GM23338 (cell line): ENCODE measurements at regions not wholly inside any gene's neighbourhood (a gene's known extent, or its start where the extent isn't known, plus 50 kb on each side); places are given as distances from the start of the nearest gene placed in this dataset.

Experiments used
- ATAC-seq: fragments of 200-7000 bp; cut with Tn5 transposase; 3 replicates; pipeline ENCODE4 v1.9.1; 2020
- DNase-seq: peaks from one replicate; pipeline ENCODE4 v3.0.0-alpha.2; 2015; ENCODE audit warnings: low spot score
- H2AFZ ChIP-seq: fragments of 200-600 bp; sonication (generic); 2 replicates; pipeline ENCODE4 v1.8.0; 2016; ENCODE audit warnings: antibody characterized with exemption, mild to moderate bottlenecking, moderate library complexity
- H3F3A ChIP-seq: fragments of 200-600 bp; sonication (generic); replicated peaks from 2 replicates; pipeline ENCODE4 v1.8.0; 2017; ENCODE audit warnings: antibody characterized with exemption, mixed run types, low read depth
- H3K27ac ChIP-seq: fragments of 200-600 bp; sonication (generic); 2 replicates; pipeline ENCODE4 v1.6.1; 2016; ENCODE audit warnings: low read depth
- H3K27me3 ChIP-seq: fragments of 200-600 bp; sonication (generic); 2 replicates; pipeline ENCODE4 v1.8.0; 2016; ENCODE audit warnings: mild to moderate bottlenecking, mixed run types, moderate library complexity; ENCODE audit not compliant: insufficient read depth
- H3K36me3 ChIP-seq: fragments of 200-600 bp; sonication (generic); 2 replicates; pipeline ENCODE4 v1.8.0; 2016; ENCODE audit warnings: mild to moderate bottlenecking; ENCODE audit not compliant: insufficient read depth
- H3K4me1 ChIP-seq: fragments of 200-600 bp; sonication (generic); 2 replicates; pipeline ENCODE4 v1.8.0; 2016; ENCODE audit warnings: mild to moderate bottlenecking, moderate library complexity; ENCODE audit not compliant: insufficient read depth
- H3K4me2 ChIP-seq: fragments of 200-600 bp; sonication (generic); 2 replicates; pipeline ENCODE4 v1.7.1; 2017; ENCODE audit warnings: mixed run types
- H3K4me3 ChIP-seq: fragments of 200-600 bp; sonication (generic); 2 replicates; pipeline ENCODE4 v1.6.1; 2016; ENCODE audit warnings: mixed run types
- H3K79me2 ChIP-seq: fragments of 200-600 bp; sonication (generic); replicated peaks from 2 replicates; pipeline ENCODE4 v1.8.0; 2017; ENCODE audit warnings: mild to moderate bottlenecking; ENCODE audit not compliant: insufficient read depth
- H3K9me2 ChIP-seq: fragments of 200-600 bp; sonication (generic); 2 replicates; pipeline ENCODE4 v1.8.0; 2017; ENCODE audit not compliant: insufficient read depth
- H4K20me1 ChIP-seq: fragments of 200-600 bp; sonication (generic); replicated peaks from 2 replicates; pipeline ENCODE4 v1.8.0; 2017; ENCODE audit warnings: mild to moderate bottlenecking; ENCODE audit not compliant: insufficient read depth
- H3K27ac Mint-ChIP-seq: 2 replicates; pipeline ENCODE4 v1.8.0; 2020; ENCODE audit warnings: inconsistent platforms, mild to moderate bottlenecking, moderate library complexity, mixed read lengths
- H3K27me3 Mint-ChIP-seq: 3 replicates; pipeline ENCODE4 v1.8.0; 2022; ENCODE audit warnings: low read depth, mild to moderate bottlenecking, moderate library complexity, mixed read lengths, inconsistent platforms; ENCODE audit not compliant: insufficient read depth, poor library complexity
- H3K36me3 Mint-ChIP-seq: 3 replicates; pipeline ENCODE4 v1.8.0; 2021; ENCODE audit warnings: low read depth, mild to moderate bottlenecking, inconsistent platforms, moderate library complexity, mixed read lengths
- H3K4me1 Mint-ChIP-seq: 3 replicates; pipeline ENCODE4 v1.8.0; 2020; ENCODE audit warnings: mild to moderate bottlenecking, inconsistent platforms, mixed read lengths
- H3K4me3 Mint-ChIP-seq: 3 replicates; pipeline ENCODE4 v1.8.0; 2021; ENCODE audit warnings: moderate library complexity, mild to moderate bottlenecking, inconsistent platforms, mixed read lengths
- H3K9me3 Mint-ChIP-seq: 3 replicates; pipeline ENCODE4 v1.8.0; 2020; ENCODE audit warnings: moderate library complexity, mild to moderate bottlenecking, inconsistent platforms, mixed read lengths
- CREB1 ChIP-seq: fragments of 250-450 bp; sonication (Bioruptor Pico); IDR thresholded peaks from 2 replicates; pipeline ENCODE4 v1.5.0; 2020; ENCODE audit warnings: low read depth, mild to moderate bottlenecking, moderate library complexity
- CTCF ChIP-seq, 2 experiments: fragments of 200-600 bp in 1 of 2; sonication (generic) in 1 of 2; conservative IDR thresholded peaks; 2 replicates each; pipeline versions ENCODE4 v1.5.1 to v1.6.1; 2016 to 2017; ENCODE audit warnings: antibody characterized with exemption in 2 of 2, low read depth in 2 of 2, mild to moderate bottlenecking in 2 of 2, moderate library complexity in 1 of 2
- EZH2 ChIP-seq: fragments of 200-600 bp; sonication (generic); IDR thresholded peaks from one replicate; pipeline ENCODE4 v1.8.0; 2017; ENCODE audit warnings: antibody characterized with exemption, mild to moderate bottlenecking, low read depth; ENCODE audit not compliant: unreplicated experiment
- EZH2phosphoT487 ChIP-seq: fragments of 200-600 bp; sonication (generic); IDR thresholded peaks from one replicate; pipeline ENCODE4 v1.8.1; 2018; ENCODE audit warnings: antibody characterized with exemption; ENCODE audit not compliant: unreplicated experiment
- JUNB ChIP-seq: IDR thresholded peaks from one replicate; pipeline ENCODE4 v1.6.1; 2016; ENCODE audit warnings: antibody characterized with exemption; ENCODE audit not compliant: unreplicated experiment
- POLR2AphosphoS5 ChIP-seq: IDR thresholded peaks from 2 replicates; pipeline ENCODE4 v1.6.1; 2016; ENCODE audit warnings: antibody characterized with exemption, low read depth
- ZNF114 ChIP-seq: fragments of 250-450 bp; sonication (Bioruptor Pico); IDR thresholded peaks from 2 replicates; pipeline ENCODE4 v1.5.0; 2020; ENCODE audit warnings: mild to moderate bottlenecking, moderate library complexity
- ZNF462 ChIP-seq: fragments of 250-450 bp; sonication (Bioruptor Pico); IDR thresholded peaks from 2 replicates; pipeline ENCODE4 v1.5.0; 2020; ENCODE audit warnings: mild to moderate bottlenecking, moderate library complexity

- no peak for TF ChIP-seq CTCF (conservative IDR thresholded peaks at IDR 0.05; ENCODE audit: low read depth in 2 of 2)
Measured at GRCh38 chr5:77853353-77853907, 77.3 kb upstream of the TBCA start (continued).

- H2AFZ ChIP-seq, result no peak overlapping the region
- H3K4me2 ChIP-seq, result peak overlapping the region; percentile 77
- peaks cover 4% of the 10 kb centered on the region; the same call in 1 of the 3 replicates for H3K9me3 Mint-ChIP-seq
- peaks cover 10% of the 10 kb centered on the region for H3K4me1 ChIP-seq
- H3K36me3 ChIP-seq, result no peaks in the 10 kb centered on the region
- peaks cover 26% of the 10 kb centered on the region; the same call in 1 of the 2 replicates for H4K20me1 ChIP-seq
- no peaks in the 10 kb centered on the region for H3K79me2 ChIP-seq
- peak overlapping the region; percentile 80 for H3K4me3 Mint-ChIP-seq
- no peaks in the 10 kb centered on the region for H3K9me2 ChIP-seq
- peaks cover 13% of the 10 kb centered on the region; the same call in 1 of the 2 replicates for H3F3A ChIP-seq
- H3K27me3 Mint-ChIP-seq, result peaks cover 85% of the 10 kb centered on the region
- DNase-seq (peak; percentile 87), ATAC-seq (peak; percentile 46)
- peak overlapping the region; percentile 54 for H3K4me3 ChIP-seq
- no peak overlapping the region for H3K27ac Mint-ChIP-seq
- peaks cover 100% of the 10 kb centered on the region for H3K27me3 ChIP-seq
- peaks cover 32% of the 10 kb centered on the region for H3K4me1 Mint-ChIP-seq
- no peak for TF ChIP-seq CREB1 (CRISPR knock-in tag)
- TF ChIP-seq JUNB, result no peak
- no peak for TF ChIP-seq ZNF462
- TF ChIP-seq EZH2phosphoT487, result no peak
- TF ChIP-seq POLR2AphosphoS5, result no peak
- TF ChIP-seq ZNF114 (CRISPR knock-in tag), result no peak
- TF ChIP-seq EZH2, result no peak
- no peak overlapping the region for H3K27ac ChIP-seq
- H3K36me3 Mint-ChIP-seq, result no peaks in the 10 kb centered on the region
Measured at GRCh38 chr5:77852514-77853352, 76.6 kb upstream of the TBCA start.
